GM23338 (cell line): ENCODE measurements at regions not wholly inside any gene's neighbourhood (a gene's known extent, or its start where the extent isn't known, plus 50 kb on each side); places are given as distances from the start of the nearest gene placed in this dataset.

ENCODE experiments used
- ATAC-seq: fragments of 200-7000 bp; cut with Tn5 transposase; 3 replicates; pipeline ENCODE4 v1.9.1; 2020
- DNase-seq: peaks from one replicate; pipeline ENCODE4 v3.0.0-alpha.2; 2015; ENCODE audit warnings: low spot score
- H2AFZ ChIP-seq: fragments of 200-600 bp; sonication (generic); 2 replicates; pipeline ENCODE4 v1.8.0; 2016; ENCODE audit warnings: antibody characterized with exemption, mild to moderate bottlenecking, moderate library complexity
- H3F3A ChIP-seq: fragments of 200-600 bp; sonication (generic); replicated peaks from 2 replicates; pipeline ENCODE4 v1.8.0; 2017; ENCODE audit warnings: antibody characterized with exemption, mixed run types, low read depth
- H3K27ac ChIP-seq: fragments of 200-600 bp; sonication (generic); 2 replicates; pipeline ENCODE4 v1.6.1; 2016; ENCODE audit warnings: low read depth
- H3K27me3 ChIP-seq: fragments of 200-600 bp; sonication (generic); 2 replicates; pipeline ENCODE4 v1.8.0; 2016; ENCODE audit warnings: mild to moderate bottlenecking, mixed run types, moderate library complexity; ENCODE audit not compliant: insufficient read depth
- H3K36me3 ChIP-seq: fragments of 200-600 bp; sonication (generic); 2 replicates; pipeline ENCODE4 v1.8.0; 2016; ENCODE audit warnings: mild to moderate bottlenecking; ENCODE audit not compliant: insufficient read depth
- H3K4me1 ChIP-seq: fragments of 200-600 bp; sonication (generic); 2 replicates; pipeline ENCODE4 v1.8.0; 2016; ENCODE audit warnings: mild to moderate bottlenecking, moderate library complexity; ENCODE audit not compliant: insufficient read depth
- H3K4me2 ChIP-seq: fragments of 200-600 bp; sonication (generic); 2 replicates; pipeline ENCODE4 v1.7.1; 2017; ENCODE audit warnings: mixed run types
- H3K4me3 ChIP-seq: fragments of 200-600 bp; sonication (generic); 2 replicates; pipeline ENCODE4 v1.6.1; 2016; ENCODE audit warnings: mixed run types
- H3K79me2 ChIP-seq: fragments of 200-600 bp; sonication (generic); replicated peaks from 2 replicates; pipeline ENCODE4 v1.8.0; 2017; ENCODE audit warnings: mild to moderate bottlenecking; ENCODE audit not compliant: insufficient read depth
- H3K9me2 ChIP-seq: fragments of 200-600 bp; sonication (generic); 2 replicates; pipeline ENCODE4 v1.8.0; 2017; ENCODE audit not compliant: insufficient read depth
- H4K20me1 ChIP-seq: fragments of 200-600 bp; sonication (generic); replicated peaks from 2 replicates; pipeline ENCODE4 v1.8.0; 2017; ENCODE audit warnings: mild to moderate bottlenecking; ENCODE audit not compliant: insufficient read depth
- H3K27ac Mint-ChIP-seq: 2 replicates; pipeline ENCODE4 v1.8.0; 2020; ENCODE audit warnings: inconsistent platforms, mild to moderate bottlenecking, moderate library complexity, mixed read lengths
- H3K27me3 Mint-ChIP-seq: 3 replicates; pipeline ENCODE4 v1.8.0; 2022; ENCODE audit warnings: low read depth, mild to moderate bottlenecking, moderate library complexity, mixed read lengths, inconsistent platforms; ENCODE audit not compliant: insufficient read depth, poor library complexity
- H3K36me3 Mint-ChIP-seq: 3 replicates; pipeline ENCODE4 v1.8.0; 2021; ENCODE audit warnings: low read depth, mild to moderate bottlenecking, inconsistent platforms, moderate library complexity, mixed read lengths
- H3K4me1 Mint-ChIP-seq: 3 replicates; pipeline ENCODE4 v1.8.0; 2020; ENCODE audit warnings: mild to moderate bottlenecking, inconsistent platforms, mixed read lengths
- H3K4me3 Mint-ChIP-seq: 3 replicates; pipeline ENCODE4 v1.8.0; 2021; ENCODE audit warnings: moderate library complexity, mild to moderate bottlenecking, inconsistent platforms, mixed read lengths
- H3K9me3 Mint-ChIP-seq: 3 replicates; pipeline ENCODE4 v1.8.0; 2020; ENCODE audit warnings: moderate library complexity, mild to moderate bottlenecking, inconsistent platforms, mixed read lengths
- CREB1 ChIP-seq: fragments of 250-450 bp; sonication (Bioruptor Pico); IDR thresholded peaks from 2 replicates; pipeline ENCODE4 v1.5.0; 2020; ENCODE audit warnings: low read depth, mild to moderate bottlenecking, moderate library complexity
- EZH2 ChIP-seq: fragments of 200-600 bp; sonication (generic); IDR thresholded peaks from one replicate; pipeline ENCODE4 v1.8.0; 2017; ENCODE audit warnings: antibody characterized with exemption, mild to moderate bottlenecking, low read depth; ENCODE audit not compliant: unreplicated experiment
- EZH2phosphoT487 ChIP-seq: fragments of 200-600 bp; sonication (generic); IDR thresholded peaks from one replicate; pipeline ENCODE4 v1.8.1; 2018; ENCODE audit warnings: antibody characterized with exemption; ENCODE audit not compliant: unreplicated experiment
- JUNB ChIP-seq: IDR thresholded peaks from one replicate; pipeline ENCODE4 v1.6.1; 2016; ENCODE audit warnings: antibody characterized with exemption; ENCODE audit not compliant: unreplicated experiment
- NANOG ChIP-seq: IDR thresholded peaks from 2 replicates; pipeline ENCODE4 v1.6.1; 2016; ENCODE audit warnings: antibody characterized with exemption, borderline replicate concordance
- POLR2AphosphoS5 ChIP-seq: IDR thresholded peaks from 2 replicates; pipeline ENCODE4 v1.6.1; 2016; ENCODE audit warnings: antibody characterized with exemption, low read depth
- STAT1 ChIP-seq: IDR thresholded peaks from one replicate; pipeline ENCODE4 v1.6.1; 2016; ENCODE audit warnings: antibody characterized with exemption; ENCODE audit not compliant: unreplicated experiment
- ZNF462 ChIP-seq: fragments of 250-450 bp; sonication (Bioruptor Pico); IDR thresholded peaks from 2 replicates; pipeline ENCODE4 v1.5.0; 2020; ENCODE audit warnings: mild to moderate bottlenecking, moderate library complexity
- TF ChIP-seq, protein P1 (sequence below): IDR thresholded peaks from 2 replicates; pipeline ENCODE4 v1.6.1; 2016; ENCODE audit warnings: antibody characterized with exemption
- TF ChIP-seq, protein P2 (sequence below): IDR thresholded peaks from one replicate; pipeline ENCODE4 v1.6.1; 2018; ENCODE audit warnings: antibody characterized with exemption; ENCODE audit not compliant: unreplicated experiment

- no peaks in the 10 kb centered on the region for H3K4me1 Mint-ChIP-seq
- Histone ChIP-seq H3F3A (no peaks in the 10 kb centered on the region), H3K27me3 (no peaks in the 10 kb centered on the region), H3K4me3 (no peak overlapping the region), H4K20me1 (no peaks in the 10 kb centered on the region), H3K79me2 (no peaks in the 10 kb centered on the region), H3K9me2 (peaks cover 20% of the 10 kb centered on the region; the same call in 1 of the 2 replicates), H3K4me1 (no peaks in the 10 kb centered on the region), H3K4me2 (no peak overlapping the region), H3K27ac (no peak overlapping the region), H2AFZ (no peak overlapping the region), H3K36me3 (no peaks in the 10 kb centered on the region)
- ATAC-seq (no peak), DNase-seq (no peak)
- H3K36me3 Mint-ChIP-seq = no peaks in the 10 kb centered on the region
- TF ChIP-seq CREB1 (CRISPR knock-in tag) (no peak), EZH2phosphoT487 (no peak), EZH2 (no peak), JUNB (no peak), STAT1 (no peak), ZNF462 (CRISPR knock-in tag) (no peak), POLR2AphosphoS5 (no peak), NANOG (no peak)
- TF ChIP-seq, protein P1, sequence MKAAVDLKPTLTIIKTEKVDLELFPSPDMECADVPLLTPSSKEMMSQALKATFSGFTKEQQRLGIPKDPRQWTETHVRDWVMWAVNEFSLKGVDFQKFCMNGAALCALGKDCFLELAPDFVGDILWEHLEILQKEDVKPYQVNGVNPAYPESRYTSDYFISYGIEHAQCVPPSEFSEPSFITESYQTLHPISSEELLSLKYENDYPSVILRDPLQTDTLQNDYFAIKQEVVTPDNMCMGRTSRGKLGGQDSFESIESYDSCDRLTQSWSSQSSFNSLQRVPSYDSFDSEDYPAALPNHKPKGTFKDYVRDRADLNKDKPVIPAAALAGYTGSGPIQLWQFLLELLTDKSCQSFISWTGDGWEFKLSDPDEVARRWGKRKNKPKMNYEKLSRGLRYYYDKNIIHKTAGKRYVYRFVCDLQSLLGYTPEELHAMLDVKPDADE = no peak
- TF ChIP-seq, protein P2, sequence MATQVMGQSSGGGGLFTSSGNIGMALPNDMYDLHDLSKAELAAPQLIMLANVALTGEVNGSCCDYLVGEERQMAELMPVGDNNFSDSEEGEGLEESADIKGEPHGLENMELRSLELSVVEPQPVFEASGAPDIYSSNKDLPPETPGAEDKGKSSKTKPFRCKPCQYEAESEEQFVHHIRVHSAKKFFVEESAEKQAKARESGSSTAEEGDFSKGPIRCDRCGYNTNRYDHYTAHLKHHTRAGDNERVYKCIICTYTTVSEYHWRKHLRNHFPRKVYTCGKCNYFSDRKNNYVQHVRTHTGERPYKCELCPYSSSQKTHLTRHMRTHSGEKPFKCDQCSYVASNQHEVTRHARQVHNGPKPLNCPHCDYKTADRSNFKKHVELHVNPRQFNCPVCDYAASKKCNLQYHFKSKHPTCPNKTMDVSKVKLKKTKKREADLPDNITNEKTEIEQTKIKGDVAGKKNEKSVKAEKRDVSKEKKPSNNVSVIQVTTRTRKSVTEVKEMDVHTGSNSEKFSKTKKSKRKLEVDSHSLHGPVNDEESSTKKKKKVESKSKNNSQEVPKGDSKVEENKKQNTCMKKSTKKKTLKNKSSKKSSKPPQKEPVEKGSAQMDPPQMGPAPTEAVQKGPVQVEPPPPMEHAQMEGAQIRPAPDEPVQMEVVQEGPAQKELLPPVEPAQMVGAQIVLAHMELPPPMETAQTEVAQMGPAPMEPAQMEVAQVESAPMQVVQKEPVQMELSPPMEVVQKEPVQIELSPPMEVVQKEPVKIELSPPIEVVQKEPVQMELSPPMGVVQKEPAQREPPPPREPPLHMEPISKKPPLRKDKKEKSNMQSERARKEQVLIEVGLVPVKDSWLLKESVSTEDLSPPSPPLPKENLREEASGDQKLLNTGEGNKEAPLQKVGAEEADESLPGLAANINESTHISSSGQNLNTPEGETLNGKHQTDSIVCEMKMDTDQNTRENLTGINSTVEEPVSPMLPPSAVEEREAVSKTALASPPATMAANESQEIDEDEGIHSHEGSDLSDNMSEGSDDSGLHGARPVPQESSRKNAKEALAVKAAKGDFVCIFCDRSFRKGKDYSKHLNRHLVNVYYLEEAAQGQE = no peak
- H3K9me3 Mint-ChIP-seq = no peaks in the 10 kb centered on the region; the same call in 2 of the 3 replicates
- H3K27ac Mint-ChIP-seq = no peak overlapping the region
- H3K27me3 Mint-ChIP-seq = no peaks in the 10 kb centered on the region
- no peak overlapping the region for H3K4me3 Mint-ChIP-seq
Measured at GRCh38 chr1:239276051-239276450, 110.3 kb upstream of the CHRM3 start.
